Nephron progenitor cell (in vitro differentiated cells): ENCODE measurements at regions not wholly inside any gene's neighbourhood (a gene's known extent, or its start where the extent isn't known, plus 50 kb on each side); places are given as distances from the start of the nearest gene placed in this dataset.
A peak's percentile ranks its signal among the peaks of the same experiment; 100 is the strongest.

Experiments used
- DNase-seq: peaks from one replicate; pipeline ENCODE4 v3.0.0; 2021
- H3K27ac Mint-ChIP-seq: 2 replicates; pipeline ENCODE4 v1.8.0; 2021; ENCODE audit warnings: mild to moderate bottlenecking, moderate library complexity, mixed read lengths
- H3K27me3 Mint-ChIP-seq: 2 replicates; pipeline ENCODE4 v1.8.0; 2021; ENCODE audit warnings: mild to moderate bottlenecking, low read depth, mixed read lengths; ENCODE audit not compliant: poor library complexity
- H3K36me3 Mint-ChIP-seq: 2 replicates; pipeline ENCODE4 v1.8.0; 2021; ENCODE audit warnings: low read depth, mixed read lengths
- H3K4me1 Mint-ChIP-seq: 2 replicates; pipeline ENCODE4 v1.8.0; 2021; ENCODE audit warnings: mixed read lengths
- H3K4me3 Mint-ChIP-seq: 2 replicates; pipeline ENCODE4 v1.8.0; 2021; ENCODE audit warnings: mild to moderate bottlenecking, moderate library complexity, mixed read lengths
- H3K9me3 Mint-ChIP-seq: 2 replicates; pipeline ENCODE4 v1.8.0; 2021; ENCODE audit warnings: mild to moderate bottlenecking, moderate library complexity, mixed read lengths
- TF ChIP-seq, protein P1 (sequence below): fragments of 200-600 bp; sonication (generic); IDR thresholded peaks from 2 replicates; pipeline ENCODE4 v1.5.0; 2021; ENCODE audit warnings: antibody characterized with exemption

DNA sequence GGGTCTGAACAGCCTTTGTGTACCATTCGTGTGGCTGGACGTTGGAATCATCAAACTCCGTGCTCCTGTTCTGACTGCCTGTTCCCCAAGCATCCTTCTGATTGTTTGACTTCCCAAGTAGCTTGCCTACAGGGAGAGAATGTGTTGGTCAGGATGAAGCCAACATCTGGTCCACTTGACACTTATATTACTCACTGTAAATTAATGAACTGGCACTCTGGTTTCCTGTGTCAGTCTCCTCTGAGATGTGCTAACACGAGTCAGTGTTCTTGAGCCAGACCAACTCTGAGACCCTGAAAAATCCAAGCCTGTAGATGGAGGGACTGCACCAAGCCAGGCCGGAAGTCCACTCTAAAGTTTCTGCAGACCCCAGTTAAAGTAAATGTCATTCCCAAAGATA, 440.9 kb downstream of the ZNF516 start:
- TF ChIP-seq, protein P1, sequence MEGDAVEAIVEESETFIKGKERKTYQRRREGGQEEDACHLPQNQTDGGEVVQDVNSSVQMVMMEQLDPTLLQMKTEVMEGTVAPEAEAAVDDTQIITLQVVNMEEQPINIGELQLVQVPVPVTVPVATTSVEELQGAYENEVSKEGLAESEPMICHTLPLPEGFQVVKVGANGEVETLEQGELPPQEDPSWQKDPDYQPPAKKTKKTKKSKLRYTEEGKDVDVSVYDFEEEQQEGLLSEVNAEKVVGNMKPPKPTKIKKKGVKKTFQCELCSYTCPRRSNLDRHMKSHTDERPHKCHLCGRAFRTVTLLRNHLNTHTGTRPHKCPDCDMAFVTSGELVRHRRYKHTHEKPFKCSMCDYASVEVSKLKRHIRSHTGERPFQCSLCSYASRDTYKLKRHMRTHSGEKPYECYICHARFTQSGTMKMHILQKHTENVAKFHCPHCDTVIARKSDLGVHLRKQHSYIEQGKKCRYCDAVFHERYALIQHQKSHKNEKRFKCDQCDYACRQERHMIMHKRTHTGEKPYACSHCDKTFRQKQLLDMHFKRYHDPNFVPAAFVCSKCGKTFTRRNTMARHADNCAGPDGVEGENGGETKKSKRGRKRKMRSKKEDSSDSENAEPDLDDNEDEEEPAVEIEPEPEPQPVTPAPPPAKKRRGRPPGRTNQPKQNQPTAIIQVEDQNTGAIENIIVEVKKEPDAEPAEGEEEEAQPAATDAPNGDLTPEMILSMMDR: no peak
- no peaks in the 10 kb centered on the region for H3K36me3 Mint-ChIP-seq
- no peaks in the 10 kb centered on the region for H3K27me3 Mint-ChIP-seq
- DNase-seq: no peak
- no peak overlapping the region for H3K4me3 Mint-ChIP-seq
- H3K27ac Mint-ChIP-seq: peak overlapping the region; percentile 91
- H3K4me1 Mint-ChIP-seq: peaks cover 56% of the 10 kb centered on the region
- no peaks in the 10 kb centered on the region for H3K9me3 Mint-ChIP-seq

DNA sequence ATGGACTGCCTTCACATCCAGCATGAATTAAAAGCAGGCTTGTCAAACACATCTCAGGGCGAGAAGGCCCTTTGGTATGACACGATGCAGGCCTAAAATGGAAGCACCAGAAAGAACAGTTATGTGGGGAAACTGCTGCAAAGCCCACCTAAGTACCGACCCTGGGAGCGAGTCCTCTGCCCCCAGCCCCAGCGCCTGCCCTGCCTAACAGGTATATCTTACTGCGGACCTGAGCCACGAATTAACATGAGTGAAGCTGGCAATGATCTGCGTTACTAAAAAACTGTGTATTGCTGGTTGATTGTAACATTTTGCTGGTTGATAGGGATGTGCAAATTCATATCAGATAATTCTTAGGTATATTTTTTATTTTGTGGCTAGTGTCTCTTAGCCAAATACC, 441.5 kb downstream of the ZNF516 start:
- H3K9me3 Mint-ChIP-seq: no peaks in the 10 kb centered on the region
- H3K4me3 Mint-ChIP-seq: no peak overlapping the region
- no peaks in the 10 kb centered on the region for H3K36me3 Mint-ChIP-seq
- DNase-seq: no peak
- H3K4me1 Mint-ChIP-seq: peaks cover 56% of the 10 kb centered on the region
- H3K27ac Mint-ChIP-seq: peak overlapping the region; percentile 78
- TF ChIP-seq, protein P1: no peak
- no peaks in the 10 kb centered on the region for H3K27me3 Mint-ChIP-seq

DNA sequence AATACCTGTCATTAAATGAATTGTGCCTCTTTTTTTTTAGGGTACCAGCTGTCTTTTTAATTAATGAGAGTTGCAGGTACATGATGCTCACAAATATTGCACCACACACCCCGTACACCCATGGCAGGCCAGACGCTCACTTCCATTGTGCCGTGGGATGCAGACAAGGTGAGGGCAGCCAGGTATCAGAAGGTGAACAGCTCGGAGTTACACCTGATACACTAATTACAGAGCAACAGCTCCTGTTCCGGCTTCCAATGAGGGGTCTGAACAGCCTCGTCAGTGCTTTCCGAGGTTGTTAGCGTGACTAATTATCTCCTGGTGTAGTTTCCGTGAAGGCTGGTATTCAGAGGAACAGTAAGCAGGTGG, 442.8 kb downstream of the ZNF516 start:
- no peak overlapping the region for H3K27ac Mint-ChIP-seq
- H3K36me3 Mint-ChIP-seq: no peaks in the 10 kb centered on the region
- TF ChIP-seq, protein P1: no peak
- no peaks in the 10 kb centered on the region for H3K9me3 Mint-ChIP-seq
- peaks cover 56% of the 10 kb centered on the region for H3K4me1 Mint-ChIP-seq
- no peaks in the 10 kb centered on the region for H3K27me3 Mint-ChIP-seq
- H3K4me3 Mint-ChIP-seq: no peak overlapping the region
- no peak for DNase-seq

DNA sequence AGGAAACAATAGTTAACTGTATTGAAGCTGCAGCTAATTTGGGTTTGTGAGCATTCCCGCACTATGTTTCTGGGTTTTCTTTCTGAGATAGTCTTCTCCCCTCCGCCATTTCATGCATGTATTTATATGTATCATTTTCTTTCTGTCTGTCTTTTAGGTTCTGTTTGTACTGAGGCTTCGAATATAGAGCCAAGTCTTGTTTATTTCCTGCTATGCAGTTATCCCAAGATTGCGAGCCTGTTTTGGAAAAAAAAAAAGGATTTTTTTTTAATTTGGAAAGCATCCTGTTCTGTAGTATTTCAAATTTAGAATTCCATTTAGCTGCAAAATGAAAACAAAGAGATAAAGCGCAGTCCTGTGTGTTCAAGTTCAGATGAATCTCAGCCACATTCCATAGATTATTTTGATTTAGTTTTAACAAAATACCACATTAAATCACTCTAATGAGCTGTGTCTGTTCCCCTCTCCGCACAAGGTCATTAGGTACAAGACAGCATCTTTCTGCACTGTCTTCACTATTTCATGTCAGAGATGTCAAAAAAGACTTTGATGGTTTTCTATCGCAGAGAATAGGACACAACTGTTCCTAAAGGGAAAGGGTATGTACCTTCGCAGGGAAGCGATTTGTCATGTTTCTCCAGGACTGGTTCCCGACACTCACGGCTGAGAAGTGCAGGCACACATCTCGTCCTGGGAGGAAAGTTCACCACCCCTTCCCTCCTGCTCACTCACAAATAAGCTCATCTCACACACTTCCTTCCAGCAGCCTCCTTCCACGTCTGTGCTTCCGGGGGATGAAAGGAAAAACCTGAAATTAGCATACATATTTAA, 443.4 kb downstream of the ZNF516 start:
- no peaks in the 10 kb centered on the region for H3K36me3 Mint-ChIP-seq
- H3K27ac Mint-ChIP-seq: no peak overlapping the region
- H3K4me1 Mint-ChIP-seq: peaks cover 54% of the 10 kb centered on the region
- no peaks in the 10 kb centered on the region for H3K27me3 Mint-ChIP-seq
- no peak overlapping the region for H3K4me3 Mint-ChIP-seq
- H3K9me3 Mint-ChIP-seq: no peaks in the 10 kb centered on the region
- DNase-seq: no peak
- TF ChIP-seq, protein P1: no peak

DNA sequence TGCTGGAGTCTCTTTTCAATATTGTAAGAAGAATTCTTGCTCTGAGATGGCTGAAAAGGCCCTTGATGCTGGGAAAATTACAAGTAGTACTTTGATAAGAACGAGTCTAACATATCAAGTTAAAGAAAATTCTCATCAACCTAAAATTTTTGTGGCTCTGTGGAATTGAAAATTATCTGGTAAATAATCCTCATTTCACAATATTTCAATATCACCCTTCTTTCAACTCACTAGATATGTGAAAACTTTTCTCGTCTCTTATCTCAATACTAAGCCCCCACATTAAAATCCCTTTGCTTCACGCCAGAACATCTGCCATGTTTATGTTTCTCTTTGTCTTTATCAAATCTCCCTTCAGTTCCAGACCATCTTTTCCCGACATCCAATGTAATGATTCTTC, 448.8 kb downstream of the ZNF516 start:
- H3K9me3 Mint-ChIP-seq: no peaks in the 10 kb centered on the region
- H3K27ac Mint-ChIP-seq: no peak overlapping the region
- no peaks in the 10 kb centered on the region for H3K36me3 Mint-ChIP-seq
- H3K4me3 Mint-ChIP-seq: no peak overlapping the region
- DNase-seq: no peak
- TF ChIP-seq, protein P1: no peak
- H3K4me1 Mint-ChIP-seq: peaks cover 4% of the 10 kb centered on the region
- peaks cover 6% of the 10 kb centered on the region for H3K27me3 Mint-ChIP-seq

DNA sequence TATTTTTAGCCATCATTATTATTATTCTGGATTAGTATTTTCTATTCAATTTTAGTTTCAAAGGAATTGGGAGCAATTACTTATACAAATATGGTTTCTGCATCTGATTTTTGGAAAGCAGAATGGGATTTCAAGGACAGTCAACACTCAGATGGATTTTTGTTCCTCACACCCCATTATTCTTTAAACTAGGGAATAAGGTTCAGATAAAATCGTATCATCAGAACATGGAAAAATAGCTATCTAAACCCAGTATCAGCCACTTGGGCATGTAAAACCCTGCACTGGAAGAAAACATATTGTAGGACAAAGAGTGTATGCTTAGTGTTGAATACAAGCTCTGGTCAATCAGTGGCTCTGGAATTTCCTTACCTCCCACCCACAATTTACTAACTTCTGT, 452.5 kb downstream of the ZNF516 start:
- DNase-seq: no peak
- Mint-ChIP-seq H3K4me3 (no peak overlapping the region), H3K36me3 (no peaks in the 10 kb centered on the region), H3K9me3 (no peaks in the 10 kb centered on the region), H3K27me3 (peaks cover 6% of the 10 kb centered on the region), H3K27ac (no peak overlapping the region), H3K4me1 (peaks cover 12% of the 10 kb centered on the region)
- TF ChIP-seq, protein P1: no peak
